PC-3 (cell line): ENCODE measurements at regions not wholly inside any gene's neighbourhood (a gene's known extent, or its start where the extent isn't known, plus 50 kb on each side); places are given as distances from the start of the nearest gene placed in this dataset.
"Not testable (repeated sequence)": the region's sequence is repeated elsewhere in the genome, so short reads cannot be mapped to it uniquely, and the experiment has no call there.

ENCODE experiments used
- ATAC-seq: fragments of 200-7000 bp; cut with Tn5 transposase; 2 replicates; pipeline ENCODE4 v1.9.1; 2020; ENCODE audit warnings: mild to moderate bottlenecking, moderate library complexity
- BruUV-seq: library from RNA; stranded (reverse); fragments of 400-500 nt; replicated peaks from 2 replicates; lab custom pipeline; 2021; lab: Mats Ljungman, UMichigan
- CTCF ChIA-PET: fragments of 300-600 bp; sonication (Branson Sonifier 250); formaldehyde crosslinking; loops from one replicate; lab custom pipeline; 2022; ENCODE audit warnings: antibody characterized with exemption; lab: Charles Lee
- POLR2A ChIA-PET: fragments of 300-600 bp; sonication (Branson Sonifier 250); formaldehyde crosslinking; loops from one replicate; lab custom pipeline; 2022; ENCODE audit warnings: antibody characterized with exemption; ENCODE audit not compliant: unreplicated experiment; lab: Charles Lee
- DNase-seq: peaks from one replicate; pipeline ENCODE4 v3.0.0-alpha.2; 2015
- H2AFZ ChIP-seq: fragments of 300-600 bp; sonication (generic); 2 replicates; pipeline ENCODE4 v1.6.0; 2016; ENCODE audit warnings: antibody characterized with exemption, low read length
- H3F3A ChIP-seq: fragments of 300-600 bp; sonication (generic); one replicate; pipeline ENCODE4 v1.6.0; 2017; ENCODE audit warnings: antibody characterized with exemption, low read length, control low read depth, mild to moderate bottlenecking; ENCODE audit not compliant: unreplicated experiment
- H3K27ac ChIP-seq: fragments of 300-600 bp; sonication (generic); 2 replicates; pipeline ENCODE4 v1.5.1; 2016; ENCODE audit warnings: mild to moderate bottlenecking, low read length
- H3K27me3 ChIP-seq: fragments of 300-600 bp; sonication (generic); 2 replicates; pipeline ENCODE4 v1.6.1; 2016; ENCODE audit warnings: low read length, mixed read lengths
- H3K36me3 ChIP-seq: fragments of 300-600 bp; sonication (generic); 2 replicates; pipeline ENCODE4 v1.6.1; 2016; ENCODE audit warnings: low read depth, mixed run types, low read length, mixed read lengths
- H3K4me1 ChIP-seq: fragments of 300-600 bp; sonication (generic); 2 replicates; pipeline ENCODE4 v1.5.1; 2016; ENCODE audit warnings: low read length; ENCODE audit not compliant: insufficient read depth
- H3K4me2 ChIP-seq: fragments of 300-600 bp; sonication (generic); 2 replicates; pipeline ENCODE4 v1.6.0; 2016; ENCODE audit warnings: low read length
- H3K4me3 ChIP-seq: fragments of 300-600 bp; sonication (generic); 2 replicates; pipeline ENCODE4 v1.5.1; 2016; ENCODE audit warnings: mild to moderate bottlenecking, low read length, mixed read lengths
- H3K79me2 ChIP-seq: fragments of 300-600 bp; sonication (generic); 2 replicates; pipeline ENCODE4 v1.6.1; 2017; ENCODE audit warnings: low read length, mixed read lengths
- H3K9ac ChIP-seq: fragments of 300-600 bp; sonication (generic); 2 replicates; pipeline ENCODE4 v1.6.0; 2016; ENCODE audit warnings: mild to moderate bottlenecking, low read length
- H3K9me2 ChIP-seq: fragments of 300-600 bp; sonication (generic); replicated peaks from 2 replicates; pipeline ENCODE4 v1.6.1; 2016; ENCODE audit warnings: mixed run types, low read length, mixed read lengths
- H3K9me3 ChIP-seq: fragments of 300-600 bp; sonication (generic); 2 replicates; pipeline ENCODE4 v1.6.1; 2016; ENCODE audit warnings: low read length, mixed read lengths
- H4K20me1 ChIP-seq: fragments of 300-600 bp; sonication (generic); 2 replicates; pipeline ENCODE4 v1.6.1; 2016; ENCODE audit warnings: low read length, mixed read lengths
- EZH2 ChIP-seq: fragments of 300-600 bp; sonication (generic); IDR thresholded peaks from one replicate; pipeline ENCODE4 v1.6.1; 2017; ENCODE audit warnings: antibody characterized with exemption, mild to moderate bottlenecking, low read length; ENCODE audit not compliant: unreplicated experiment
- EZH2phosphoT487 ChIP-seq: fragments of 300-600 bp; sonication (generic); IDR thresholded peaks from 2 replicates; pipeline ENCODE4 v1.6.1; 2018; ENCODE audit warnings: mild to moderate bottlenecking, antibody characterized with exemption, low read length, borderline replicate concordance
- intact Hi-C: fragments of 100-400 bp; cut with micrococcal nuclease; formaldehyde crosslinking; loops from 2 replicates; pipeline ENCODE4 v1.9.0; 2023
- TF ChIP-seq, protein P1 (sequence below): fragments of 300-600 bp; sonication (generic); conservative IDR thresholded peaks from 2 replicates; pipeline ENCODE4 v1.5.1; 2017; ENCODE audit warnings: antibody characterized with exemption, low read depth, mild to moderate bottlenecking, low read length

GRCh38 chr20:47960769-47961541, 175.7 kb upstream of the SULF2 start:
- intact Hi-C loops = no loop called here
- Histone ChIP-seq H3K9me3 (no peaks in the 10 kb centered on the region), H4K20me1 (no peaks in the 10 kb centered on the region), H3K9ac (no peak overlapping the region), H3K27me3 (no peaks in the 10 kb centered on the region), H3K27ac (no peak overlapping the region), H3F3A (no peaks in the 10 kb centered on the region), H3K9me2 (no peaks in the 10 kb centered on the region), H3K36me3 (no peaks in the 10 kb centered on the region), H3K79me2 (no peaks in the 10 kb centered on the region), H2AFZ (no peak overlapping the region), H3K4me1 (no peaks in the 10 kb centered on the region), H3K4me3 (no peak overlapping the region), H3K4me2 (no peak overlapping the region)
- ATAC-seq (peak; percentile 15; the same call in 1 of the 2 replicates), DNase-seq (no peak)
- no TSS peak for BruUV-seq
- ChIA-PET CTCF (no interaction called here), POLR2A (no interaction called here)
- TF ChIP-seq EZH2 = no peak
- TF ChIP-seq EZH2phosphoT487 = no peak
- TF ChIP-seq, protein P1, sequence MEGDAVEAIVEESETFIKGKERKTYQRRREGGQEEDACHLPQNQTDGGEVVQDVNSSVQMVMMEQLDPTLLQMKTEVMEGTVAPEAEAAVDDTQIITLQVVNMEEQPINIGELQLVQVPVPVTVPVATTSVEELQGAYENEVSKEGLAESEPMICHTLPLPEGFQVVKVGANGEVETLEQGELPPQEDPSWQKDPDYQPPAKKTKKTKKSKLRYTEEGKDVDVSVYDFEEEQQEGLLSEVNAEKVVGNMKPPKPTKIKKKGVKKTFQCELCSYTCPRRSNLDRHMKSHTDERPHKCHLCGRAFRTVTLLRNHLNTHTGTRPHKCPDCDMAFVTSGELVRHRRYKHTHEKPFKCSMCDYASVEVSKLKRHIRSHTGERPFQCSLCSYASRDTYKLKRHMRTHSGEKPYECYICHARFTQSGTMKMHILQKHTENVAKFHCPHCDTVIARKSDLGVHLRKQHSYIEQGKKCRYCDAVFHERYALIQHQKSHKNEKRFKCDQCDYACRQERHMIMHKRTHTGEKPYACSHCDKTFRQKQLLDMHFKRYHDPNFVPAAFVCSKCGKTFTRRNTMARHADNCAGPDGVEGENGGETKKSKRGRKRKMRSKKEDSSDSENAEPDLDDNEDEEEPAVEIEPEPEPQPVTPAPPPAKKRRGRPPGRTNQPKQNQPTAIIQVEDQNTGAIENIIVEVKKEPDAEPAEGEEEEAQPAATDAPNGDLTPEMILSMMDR = no peak

- POLR2A ChIA-PET = no interaction called here
- no peak overlapping the region for H2AFZ ChIP-seq
Observed at GRCh38 chr20:47960277-47960676, 175.0 kb upstream of the SULF2 start.

GRCh38 chr20:47957989-47958801, 172.9 kb upstream of the SULF2 start:
- H3K9ac ChIP-seq, ATAC-seq, BruUV-seq, H2AFZ ChIP-seq, H3K4me2 ChIP-seq, intact Hi-C loops, H3K9me3 ChIP-seq, H3K36me3 ChIP-seq, H3K79me2 ChIP-seq, H3K27ac ChIP-seq, H4K20me1 ChIP-seq, H3K4me1 ChIP-seq, H3K4me3 ChIP-seq, H3K9me2 ChIP-seq, H3F3A ChIP-seq, H3K27me3 ChIP-seq, CTCF ChIA-PET, POLR2A ChIA-PET, DNase-seq: not testable (repeated sequence)

More at GRCh38 chr20:47960277-47960676, 175.0 kb upstream of the SULF2 start:
- no peak overlapping the region for H3K4me3 ChIP-seq
- H3K79me2 ChIP-seq = no peaks in the 10 kb centered on the region
- no peak overlapping the region for H3K27ac ChIP-seq
- H3K9me2 ChIP-seq = no peaks in the 10 kb centered on the region
- H3K4me1 ChIP-seq = no peaks in the 10 kb centered on the region
- TF ChIP-seq EZH2 = no peak
- TF ChIP-seq EZH2phosphoT487 = no peak
- TF ChIP-seq, protein P1 = no peak
- CTCF ChIA-PET = no interaction called here
- no peaks in the 10 kb centered on the region for H4K20me1 ChIP-seq
- H3K9ac ChIP-seq = no peak overlapping the region
- H3K36me3 ChIP-seq = no peaks in the 10 kb centered on the region
- H3F3A ChIP-seq = no peaks in the 10 kb centered on the region
- H3K27me3 ChIP-seq = no peaks in the 10 kb centered on the region
- BruUV-seq = no TSS peak
- DNase-seq (no peak), ATAC-seq (no peak)
- intact Hi-C loops = no loop called here
- no peaks in the 10 kb centered on the region for H3K9me3 ChIP-seq
- H3K4me2 ChIP-seq = no peak overlapping the region
